ENCODE measurements at regions not wholly inside any gene's neighbourhood (a gene's known extent, or its start where the extent isn't known, plus 50 kb on each side); places are given as distances from the start of the nearest gene placed in this dataset.

- no peaks in the 10 kb centered on the region for H3K9me3 ChIP-seq
- no peak overlapping the region for H3K4me3 ChIP-seq
- H3K4me1 ChIP-seq, result peaks cover 8% of the 10 kb centered on the region
- in situ Hi-C loops (cut with MboI; ENCODE audit: low sequenced_read_pairs), result no loop called here
- H3K27me3 ChIP-seq (ENCODE audit: low read depth), result no peaks in the 10 kb centered on the region
- DNase-seq (ENCODE audit: low spot score in 2 of 2), result no peak
- H3K36me3 ChIP-seq (replicated peaks), result no peaks in the 10 kb centered on the region
These were observed 101.1 kb downstream of the DAD1 start for GRCh38 chr14:22487941-22488340.

GRCh38 chr14:22487401-22487800 lies 101.6 kb downstream of the DAD1 start:
- no peak for DNase-seq (ENCODE audit: low spot score in 2 of 2)
- Histone ChIP-seq H3K4me3 (no peak overlapping the region), H3K36me3 (replicated peaks) (no peaks in the 10 kb centered on the region), H3K27me3 (ENCODE audit: low read depth) (no peaks in the 10 kb centered on the region), H3K4me1 (peaks cover 14% of the 10 kb centered on the region), H3K9me3 (no peaks in the 10 kb centered on the region)
- in situ Hi-C loops (cut with MboI; ENCODE audit: low sequenced_read_pairs), result no loop called here

GRCh38 chr14:22486675-22487074 lies 102.3 kb downstream of the DAD1 start:
- Histone ChIP-seq H3K4me3 (no peak overlapping the region), H3K9me3 (no peaks in the 10 kb centered on the region), H3K27me3 (ENCODE audit: low read depth) (no peaks in the 10 kb centered on the region), H3K36me3 (replicated peaks) (no peaks in the 10 kb centered on the region), H3K4me1 (peaks cover 21% of the 10 kb centered on the region)
- in situ Hi-C loops (cut with MboI; ENCODE audit: low sequenced_read_pairs), result no loop called here
- no peak for DNase-seq (ENCODE audit: low spot score in 2 of 2)

- Histone ChIP-seq H3K9me3 (no peaks in the 10 kb centered on the region), H3K36me3 (replicated peaks) (no peaks in the 10 kb centered on the region), H3K4me3 (no peak overlapping the region), H3K27me3 (ENCODE audit: low read depth) (no peaks in the 10 kb centered on the region), H3K4me1 (peaks cover 31% of the 10 kb centered on the region)
- in situ Hi-C loops (cut with MboI; ENCODE audit: low sequenced_read_pairs), result no loop called here
- no peak for DNase-seq (ENCODE audit: low spot score in 2 of 2)
These were observed 103.4 kb downstream of the DAD1 start for GRCh38 chr14:22485649-22486048.

GRCh38 chr14:22485178-22485577 lies 103.8 kb downstream of the DAD1 start:
- Histone ChIP-seq H3K9me3 (no peaks in the 10 kb centered on the region), H3K4me1 (peaks cover 36% of the 10 kb centered on the region), H3K4me3 (no peak overlapping the region), H3K27me3 (ENCODE audit: low read depth) (no peaks in the 10 kb centered on the region), H3K36me3 (replicated peaks) (no peaks in the 10 kb centered on the region)
- in situ Hi-C loops (cut with MboI; ENCODE audit: low sequenced_read_pairs), result no loop called here
- DNase-seq (ENCODE audit: low spot score in 2 of 2), result no peak

- Histone ChIP-seq H3K4me1 (peaks cover 39% of the 10 kb centered on the region), H3K9me3 (no peaks in the 10 kb centered on the region), H3K4me3 (no peak overlapping the region), H3K27me3 (ENCODE audit: low read depth) (no peaks in the 10 kb centered on the region), H3K36me3 (replicated peaks) (no peaks in the 10 kb centered on the region)
- no peak for DNase-seq (ENCODE audit: low spot score in 2 of 2)
- in situ Hi-C loops (cut with MboI; ENCODE audit: low sequenced_read_pairs), result no loop called here
These were observed 104.4 kb downstream of the DAD1 start for GRCh38 chr14:22484632-22485031.

- DNase-seq (ENCODE audit: low spot score in 2 of 2), result no peak
- Histone ChIP-seq H3K9me3 (no peaks in the 10 kb centered on the region), H3K4me3 (no peak overlapping the region), H3K4me1 (peaks cover 44% of the 10 kb centered on the region), H3K36me3 (replicated peaks) (no peaks in the 10 kb centered on the region), H3K27me3 (ENCODE audit: low read depth) (no peaks in the 10 kb centered on the region)
- in situ Hi-C loops (cut with MboI; ENCODE audit: low sequenced_read_pairs), result no loop called here
These were observed 105.0 kb downstream of the DAD1 start for GRCh38 chr14:22483863-22484593.

- in situ Hi-C loops (cut with MboI; ENCODE audit: low sequenced_read_pairs), result no loop called here
- Histone ChIP-seq H3K27me3 (ENCODE audit: low read depth) (no peaks in the 10 kb centered on the region), H3K4me1 (peaks cover 53% of the 10 kb centered on the region), H3K4me3 (no peak overlapping the region), H3K9me3 (no peaks in the 10 kb centered on the region), H3K36me3 (replicated peaks) (no peaks in the 10 kb centered on the region)
- peak in 1 of 2 experiments; percentile 11 for DNase-seq (ENCODE audit: low spot score in 2 of 2)
These were observed 106.1 kb downstream of the DAD1 start for GRCh38 chr14:22482782-22483553.

GRCh38 chr14:22482085-22482694 lies 106.8 kb downstream of the DAD1 start:
- no peak overlapping the region for H3K4me3 ChIP-seq

GRCh38 chr14:22481546-22481945 lies 107.5 kb downstream of the DAD1 start:
- H3K9me3 ChIP-seq, result no peaks in the 10 kb centered on the region
- no peak for DNase-seq (ENCODE audit: low spot score in 2 of 2)
- no peaks in the 10 kb centered on the region for H3K36me3 ChIP-seq (replicated peaks)
- H3K4me3 ChIP-seq, result no peak overlapping the region
- peaks cover 66% of the 10 kb centered on the region for H3K4me1 ChIP-seq
- in situ Hi-C loops (cut with MboI; ENCODE audit: low sequenced_read_pairs), result no loop called here
- no peaks in the 10 kb centered on the region for H3K27me3 ChIP-seq (ENCODE audit: low read depth)

More at GRCh38 chr14:22482085-22482694, 106.8 kb downstream of the DAD1 start:
- no peaks in the 10 kb centered on the region for H3K27me3 ChIP-seq (ENCODE audit: low read depth)
- no peaks in the 10 kb centered on the region for H3K36me3 ChIP-seq (replicated peaks)
- H3K4me1 ChIP-seq, result peaks cover 59% of the 10 kb centered on the region
- no peak for DNase-seq (ENCODE audit: low spot score in 2 of 2)
- in situ Hi-C loops (cut with MboI; ENCODE audit: low sequenced_read_pairs), result no loop called here
- no peaks in the 10 kb centered on the region for H3K9me3 ChIP-seq

- Histone ChIP-seq H3K9me3 (no peaks in the 10 kb centered on the region), H3K4me1 (peaks cover 69% of the 10 kb centered on the region), H3K4me3 (no peak overlapping the region), H3K27me3 (ENCODE audit: low read depth) (no peaks in the 10 kb centered on the region), H3K36me3 (replicated peaks) (no peaks in the 10 kb centered on the region)
- in situ Hi-C loops (cut with MboI; ENCODE audit: low sequenced_read_pairs), result no loop called here
- DNase-seq (ENCODE audit: low spot score in 2 of 2), result peak; percentile 74 to 94
These were observed 109.1 kb downstream of the DAD1 start for GRCh38 chr14:22479776-22480464.

- Histone ChIP-seq H3K9me3 (no peaks in the 10 kb centered on the region), H3K4me1 (peaks cover 69% of the 10 kb centered on the region), H3K4me3 (no peak overlapping the region), H3K27me3 (ENCODE audit: low read depth) (no peaks in the 10 kb centered on the region), H3K36me3 (replicated peaks) (no peaks in the 10 kb centered on the region)
- peak in 1 of 2 experiments; percentile 19 for DNase-seq (ENCODE audit: low spot score in 2 of 2)
- in situ Hi-C loops (cut with MboI; ENCODE audit: low sequenced_read_pairs), result no loop called here
These were observed 109.9 kb downstream of the DAD1 start for GRCh38 chr14:22479132-22479531.

- H3K4me3 ChIP-seq, result no peak overlapping the region
- H3K27me3 ChIP-seq (ENCODE audit: low read depth), result no peaks in the 10 kb centered on the region
- H3K36me3 ChIP-seq (replicated peaks), result no peaks in the 10 kb centered on the region
- H3K9me3 ChIP-seq, result no peaks in the 10 kb centered on the region
- DNase-seq (ENCODE audit: low spot score in 2 of 2), result peak; percentile 87 to 90
- H3K4me1 ChIP-seq, result peaks cover 68% of the 10 kb centered on the region
- in situ Hi-C loops (cut with MboI; ENCODE audit: low sequenced_read_pairs), result no loop called here
These were observed 110.4 kb downstream of the DAD1 start for GRCh38 chr14:22478670-22479069.
